IMR-90 (cell line): ENCODE measurements at regions not wholly inside any gene's neighbourhood (a gene's known extent, or its start where the extent isn't known, plus 50 kb on each side); places are given as distances from the start of the nearest gene placed in this dataset.

Experiments
- ATAC-seq: fragments of 200-7000 bp; cut with Tn5 transposase; 2 replicates; pipeline ENCODE4 v1.9.1; 2020; ENCODE audit warnings: low read depth, mild to moderate bottlenecking, moderate library complexity
- BruUV-seq: library from RNA; stranded (reverse); fragments of 400-500 nt; replicated peaks from 2 replicates; lab custom pipeline; 2021; lab: Mats Ljungman, UMichigan
- CTCF ChIA-PET: fragments of 300-600 bp; formaldehyde crosslinking; extraction: SDS; loops from one replicate; lab custom pipeline; 2021; ENCODE audit warnings: antibody characterized with exemption; lab: Yijun Ruan, JAX
- POLR2A ChIA-PET: fragments of 300-600 bp; sonication (Branson Sonifier 250); formaldehyde crosslinking; loops from one replicate; lab custom pipeline; 2022; ENCODE audit warnings: antibody characterized with exemption; ENCODE audit not compliant: unreplicated experiment; lab: Charles Lee
- DNase-seq: peaks from one replicate; pipeline ENCODE4 v3.0.0; 2013
- H2AFZ ChIP-seq: replicated peaks from 2 replicates; pipeline ENCODE3; 2013; ENCODE audit warnings: low read length, mild to moderate bottlenecking; ENCODE audit not compliant: poor library complexity
- H2AK5ac ChIP-seq: 2 replicates; pipeline ENCODE4 v1.6.1; 2013; ENCODE audit warnings: low read depth, low read length, inconsistent platforms
- H2AK9ac ChIP-seq: replicated peaks from 2 replicates; pipeline ENCODE3; 2013; ENCODE audit warnings: mild to moderate bottlenecking, low read depth, low read length, moderate library complexity; ENCODE audit not compliant: poor library complexity
- H2BK120ac ChIP-seq: 2 replicates; pipeline ENCODE4 v1.6.1; 2013; ENCODE audit warnings: low read depth, low read length, inconsistent platforms
- H2BK15ac ChIP-seq: 3 replicates; pipeline ENCODE4 v1.6.1; 2013; ENCODE audit warnings: low read depth, low read length, inconsistent platforms
- H2BK20ac ChIP-seq: 2 replicates; pipeline ENCODE4 v1.6.1; 2013; ENCODE audit warnings: low read depth, mild to moderate bottlenecking, inconsistent platforms, low read length, moderate library complexity
- H2BK5ac ChIP-seq: 2 replicates; pipeline ENCODE4 v1.6.1; 2013; ENCODE audit warnings: mild to moderate bottlenecking, low read depth, low read length, inconsistent platforms; ENCODE audit not compliant: poor library complexity, severe bottlenecking
- H3K14ac ChIP-seq: replicated peaks from 2 replicates; pipeline ENCODE4 v1.6.1; 2013; ENCODE audit warnings: low read depth, low read length, inconsistent platforms
- H3K18ac ChIP-seq: 2 replicates; pipeline ENCODE4 v1.6.1; 2013; ENCODE audit warnings: low read depth, low read length, control low read depth
- H3K23ac ChIP-seq: 2 replicates; pipeline ENCODE4 v1.6.1; 2013; ENCODE audit warnings: low read depth, low read length, inconsistent platforms
- H3K27ac ChIP-seq: 2 replicates; pipeline ENCODE4 v1.5.1; 2013; ENCODE audit warnings: mild to moderate bottlenecking, control low read depth, low read length; ENCODE audit not compliant: insufficient read depth
- H3K27me3 ChIP-seq: 2 replicates; pipeline ENCODE4 v1.6.1; 2013; ENCODE audit warnings: low read length; ENCODE audit not compliant: control insufficient read depth, insufficient read depth
- H3K36me3 ChIP-seq: 2 replicates; pipeline ENCODE4 v1.6.1; 2013; ENCODE audit warnings: low read length, mixed read lengths; ENCODE audit not compliant: control insufficient read depth, insufficient read depth
- H3K4ac ChIP-seq: 2 replicates; pipeline ENCODE4 v1.6.1; 2013; ENCODE audit warnings: low read depth, low read length, inconsistent platforms
- H3K4me1 ChIP-seq: 2 replicates; pipeline ENCODE4 v1.6.1; 2013; ENCODE audit warnings: low read length, mixed read lengths; ENCODE audit not compliant: control insufficient read depth, insufficient read depth
- H3K4me2 ChIP-seq: 2 replicates; pipeline ENCODE4 v1.6.1; 2013; ENCODE audit warnings: low read depth, mild to moderate bottlenecking, control low read depth, low read length, moderate library complexity
- H3K4me3 ChIP-seq: 2 replicates; pipeline ENCODE4 v1.5.1; 2013; ENCODE audit warnings: low read depth, mild to moderate bottlenecking, control low read depth, low read length, moderate library complexity; ENCODE audit not compliant: insufficient read depth
- H3K56ac ChIP-seq: 2 replicates; pipeline ENCODE4 v1.6.1; 2013; ENCODE audit warnings: low read length, inconsistent platforms; ENCODE audit not compliant: insufficient read depth; ENCODE audit errors: extremely low read depth
- H3K79me1 ChIP-seq, 2 experiments: 2 replicates each; pipeline ENCODE4 v1.6.1; 2013; ENCODE audit warnings: low read length in 2 of 2, inconsistent platforms in 1 of 2, low read depth in 1 of 2
- H3K9ac ChIP-seq: 2 replicates; pipeline ENCODE4 v1.6.1; 2013; ENCODE audit warnings: low read depth, low read length, control low read depth
- H3K9me1 ChIP-seq: 2 replicates; pipeline ENCODE4 v1.6.1; 2013; ENCODE audit warnings: low read length, inconsistent platforms; ENCODE audit not compliant: insufficient read depth
- H3K9me3 ChIP-seq: 2 replicates; pipeline ENCODE4 v1.6.1; 2013; ENCODE audit warnings: low read length; ENCODE audit not compliant: control insufficient read depth, insufficient read depth
- H4K20me1 ChIP-seq: 2 replicates; pipeline ENCODE4 v1.6.1; 2013; ENCODE audit warnings: low read length, inconsistent platforms; ENCODE audit not compliant: insufficient read depth
- H4K5ac ChIP-seq: 2 replicates; pipeline ENCODE4 v1.6.1; 2013; ENCODE audit warnings: mild to moderate bottlenecking, low read depth, low read length, control low read depth
- H4K8ac ChIP-seq, 2 experiments: 2 replicates each; pipeline ENCODE4 v1.6.1; 2013; ENCODE audit warnings: low read depth in 2 of 2, low read length in 2 of 2, control low read depth in 1 of 2, inconsistent platforms in 1 of 2
- H4K91ac ChIP-seq: 2 replicates; pipeline ENCODE4 v1.6.1; 2013; ENCODE audit warnings: low read depth, low read length, inconsistent platforms; ENCODE audit not compliant: insufficient read depth
- BHLHE40 ChIP-seq: fragments of 150-350 bp; IDR thresholded peaks from 2 replicates; pipeline ENCODE4 v1.6.1; 2016; ENCODE audit warnings: mild to moderate bottlenecking, low read depth, low read length
- CHD1 ChIP-seq: IDR thresholded peaks from 2 replicates; pipeline ENCODE4 v1.6.1; 2012; ENCODE audit warnings: low read depth, low read length, improper control_type of control experiment
- FOS ChIP-seq: fragments of 150-350 bp; IDR thresholded peaks from 2 replicates; pipeline ENCODE4 v1.6.1; 2016; ENCODE audit warnings: low read depth, low read length
- MXI1 ChIP-seq: IDR thresholded peaks from 2 replicates; pipeline ENCODE4 v1.6.1; 2012; ENCODE audit warnings: low read depth, mild to moderate bottlenecking, low read length, moderate library complexity, borderline replicate concordance
- NFE2L2 ChIP-seq: fragments of 150-350 bp; IDR thresholded peaks from 2 replicates; pipeline ENCODE4 v1.6.1; 2016; ENCODE audit warnings: low read depth, mild to moderate bottlenecking, low read length
- POLR2A ChIP-seq: IDR thresholded peaks from 2 replicates; pipeline ENCODE4 v1.6.1; 2012; ENCODE audit warnings: mild to moderate bottlenecking, low read depth, low read length
- RAD21 ChIP-seq: IDR thresholded peaks from 2 replicates; pipeline ENCODE4 v1.6.1; 2012; ENCODE audit warnings: low read length, improper control_type of control experiment
- RCOR1 ChIP-seq: IDR thresholded peaks from 2 replicates; pipeline ENCODE4 v1.6.1; 2012; ENCODE audit warnings: mild to moderate bottlenecking, low read length, improper control_type of control experiment; ENCODE audit not compliant: insufficient replicate concordance
- SMC3 ChIP-seq: fragments of 150-350 bp; IDR thresholded peaks from 2 replicates; pipeline ENCODE4 v1.6.1; 2016; ENCODE audit warnings: low read depth, mild to moderate bottlenecking, antibody characterized with exemption, low read length, moderate library complexity
- USF2 ChIP-seq: fragments of 150-350 bp; IDR thresholded peaks from 2 replicates; pipeline ENCODE4 v1.6.1; 2017; ENCODE audit warnings: mild to moderate bottlenecking, antibody characterized with exemption, low read length, low read depth
- WGBS, 2 experiments: methylation state at CpG; one replicate each; pipeline versions ENCODE4 v1.1.5 to v1.1.7; 2013; ENCODE audit warnings: missing lambda C conversion rate in 2 of 2; ENCODE audit not compliant: insufficient read length in 1 of 2; ENCODE audit errors: extremely low coverage in 2 of 2; 5-methylcytosine and 5-hydroxymethylcytosine counted together
- dilution Hi-C: fragments of 300-500 bp; cut with HindIII; formaldehyde crosslinking; loops from one replicate; pipeline ENCODE4 v1.14.3; 2018; ENCODE audit warnings: low sequenced_read_pairs; ENCODE audit not compliant: unreplicated experiment
- in situ Hi-C: fragments of 300-500 bp; cut with MboI; formaldehyde crosslinking; loops from 3 replicates; pipeline ENCODE4 v1.14.3; 2019; ENCODE audit warnings: low sequenced_read_pairs, inconsistent platforms, mixed read lengths
- intact Hi-C: fragments of 100-400 bp; cut with micrococcal nuclease; formaldehyde crosslinking; loops from 2 replicates; pipeline ENCODE4 v1.10.0; 2022

GRCh38 chr1:55640708-55641473, 425.7 kb upstream of the USP24 start (continued):
- TF ChIP-seq CHD1, result no peak

- Histone ChIP-seq H3K18ac (no peak overlapping the region), H3K4ac (no peak overlapping the region), H2BK5ac (no peak overlapping the region), H3K9me3 (no peaks in the 10 kb centered on the region), H3K23ac (no peak overlapping the region), H4K91ac (no peak overlapping the region), H3K4me2 (no peak overlapping the region), H2BK120ac (no peak overlapping the region), H3K79me1 (no peaks in the 10 kb centered on the region), H2BK15ac (no peak overlapping the region), H3K9ac (no peak overlapping the region), H2AFZ (no peak overlapping the region), H2AK5ac (no peak overlapping the region), H3K9me1 (no peaks in the 10 kb centered on the region), H2AK9ac (no peak overlapping the region), H4K8ac (no peak overlapping the region), H3K27me3 (no peaks in the 10 kb centered on the region), H3K14ac (0 out of 2 replicates have a peak overlapping the region, but pooled peaks have one; percentile 22), H3K36me3 (no peaks in the 10 kb centered on the region), H2BK20ac (no peak overlapping the region), H3K4me1 (peaks cover 7% of the 10 kb centered on the region; the same call in 1 of the 2 replicates), H3K4me3 (no peak overlapping the region), H4K20me1 (no peaks in the 10 kb centered on the region), H3K27ac (no peak overlapping the region), H4K5ac (no peak overlapping the region), H3K56ac (no peak overlapping the region)
- TF ChIP-seq RAD21 (no peak), RCOR1 (no peak), POLR2A (no peak), USF2 (no peak), FOS (no peak), MXI1 (no peak), SMC3 (no peak), NFE2L2 (no peak), BHLHE40 (no peak)
- DNase-seq (no peak), ATAC-seq (no peak)
- WGBS, 2 experiments, result no CpG with 5 or more reads among the region's 5 CpGs
- BruUV-seq, result no TSS peak
- ChIA-PET CTCF (no interaction called here), POLR2A (no interaction called here)
- dilution Hi-C loops, result no loop called here
- intact Hi-C loops, result loop anchor here (10.0 kb wide), 1 partner anchor 125 kb away; no protein-coding TSS in a partner anchor
- in situ Hi-C loops, result no loop called here
Observed at GRCh38 chr1:55639526-55639925, 424.4 kb upstream of the USP24 start.
